ENCODE measurements at regions not wholly inside any gene's neighbourhood (a gene's known extent, or its start where the extent isn't known, plus 50 kb on each side); places are given as distances from the start of the nearest gene placed in this dataset.

DNA sequence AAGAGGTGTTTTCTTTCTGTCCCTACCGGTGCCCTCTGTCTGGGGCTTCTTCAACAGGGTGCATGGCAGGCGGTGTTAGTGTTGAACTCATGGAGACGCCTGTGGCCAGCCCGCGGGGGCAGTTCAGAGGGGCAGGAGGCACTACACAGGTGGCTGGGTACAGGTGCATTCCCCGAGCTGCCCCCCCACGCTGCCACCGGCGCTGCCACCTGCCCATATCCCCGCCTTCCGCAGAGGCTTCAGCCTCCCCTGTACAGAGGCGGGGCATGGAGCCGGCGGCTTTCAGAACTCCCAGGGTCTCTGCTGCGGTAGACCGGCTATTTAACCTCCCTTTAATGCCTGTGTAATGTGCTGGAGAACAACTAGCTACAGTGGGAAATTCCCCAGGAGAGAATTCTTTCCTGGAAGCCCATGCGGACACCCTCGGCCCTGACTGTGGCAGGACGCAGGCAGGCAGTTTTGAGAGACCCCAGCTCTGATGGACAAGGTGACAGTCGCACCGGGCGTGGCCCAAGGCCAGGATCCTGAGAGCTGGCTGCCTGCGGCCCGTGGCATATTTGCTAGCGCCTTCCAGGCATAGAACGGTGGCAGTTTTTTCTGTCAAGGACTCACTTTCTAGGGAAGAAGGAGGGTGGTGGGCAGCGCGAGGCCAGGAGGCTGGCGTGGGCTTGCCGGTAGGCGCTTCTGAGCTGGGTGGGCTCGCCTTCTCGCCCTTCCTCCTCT, 53.7 kb upstream of the ZNF32 start:
- DNase-seq = no peak

DNA sequence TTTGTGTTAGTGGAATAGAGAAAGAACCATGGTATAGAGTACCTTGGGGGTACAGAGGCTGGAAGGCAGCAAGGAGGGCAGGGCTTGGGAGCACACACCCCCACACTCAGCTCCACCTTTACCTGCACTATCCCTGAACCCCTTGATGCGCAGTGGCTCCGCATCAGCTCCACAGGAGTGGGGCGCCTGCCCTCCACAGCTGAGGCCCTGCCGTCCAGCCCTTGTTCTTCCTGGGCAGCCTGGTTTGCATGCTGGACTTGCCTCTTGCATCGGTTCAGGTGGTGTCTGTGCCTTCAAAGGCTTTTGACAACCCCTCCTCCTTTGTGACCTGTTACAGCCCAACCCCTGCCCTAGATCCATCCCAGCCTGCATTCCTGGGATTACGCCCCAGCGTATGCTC, 52.6 kb upstream of the ZNF32 start:
- no peak for DNase-seq

DNA sequence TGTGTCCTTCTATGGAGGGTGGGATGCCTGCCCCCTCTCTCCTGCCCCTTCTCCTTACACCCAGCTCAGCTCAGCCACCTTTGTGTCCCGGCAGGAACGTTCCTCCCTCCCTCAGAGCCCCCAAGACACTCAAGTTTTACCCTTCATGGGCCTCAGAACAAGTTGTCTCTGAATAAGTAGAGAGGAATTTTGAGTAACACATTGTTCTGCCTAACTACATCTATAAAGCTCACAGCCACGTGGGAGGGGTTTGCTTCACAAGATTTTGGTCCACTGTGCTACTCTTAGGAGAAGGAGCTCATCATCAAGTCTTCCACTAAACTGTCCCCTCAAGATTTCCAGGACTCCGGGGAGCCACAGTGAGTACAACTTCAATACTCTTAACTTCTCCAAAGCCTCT, 51.6 kb upstream of the ZNF32 start:
- DNase-seq = no peak

DNA sequence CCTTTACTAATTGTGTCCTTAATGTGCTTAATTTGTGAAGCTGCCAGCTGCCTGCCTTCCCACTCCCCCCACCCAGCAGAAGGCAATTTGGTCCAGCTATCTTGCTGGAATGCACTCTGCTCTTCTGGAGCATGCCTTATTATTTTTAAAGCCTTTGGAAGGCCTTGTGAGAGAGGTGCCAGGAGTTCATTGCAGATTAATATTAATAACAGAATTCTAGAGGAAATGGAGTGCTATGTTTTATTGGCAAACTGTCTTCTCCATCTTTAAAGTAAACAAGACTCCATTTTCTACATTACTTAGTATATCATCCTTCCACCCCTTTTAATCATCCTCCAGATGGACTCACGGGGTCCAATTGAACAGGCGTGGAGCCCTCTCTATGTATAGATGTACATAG, 50.8 kb upstream of the ZNF32 start:
- no peak for DNase-seq
